OCI-LY7 (cell line): ENCODE measurements at regions not wholly inside any gene's neighbourhood (a gene's known extent, or its start where the extent isn't known, plus 50 kb on each side); places are given as distances from the start of the nearest gene placed in this dataset.

ENCODE experiments used
- BruUV-seq: library from RNA; stranded (reverse); fragments of 400-500 nt; replicated peaks from 2 replicates; lab custom pipeline; 2021; lab: Mats Ljungman, UMichigan
- CTCF ChIA-PET: fragments of 300-600 bp; sonication (Branson Sonifier 250); formaldehyde crosslinking; loops from one replicate; lab custom pipeline; 2022; ENCODE audit warnings: antibody characterized with exemption; ENCODE audit not compliant: unreplicated experiment; lab: Charles Lee
- POLR2A ChIA-PET: fragments of 300-600 bp; sonication (Branson Sonifier 250); formaldehyde crosslinking; loops from one replicate; lab custom pipeline; 2022; ENCODE audit warnings: antibody characterized with exemption; lab: Charles Lee
- DNase-seq: peaks from one replicate; pipeline ENCODE4 v3.0.0-alpha.2; 2015; ENCODE audit warnings: low spot score
- H2AFZ ChIP-seq: fragments of 200-600 bp; sonication (generic), shearing (Covaris generic); 2 replicates; pipeline ENCODE4 v1.6.1; 2014; ENCODE audit warnings: mild to moderate bottlenecking, antibody characterized with exemption, low read length, moderate library complexity
- H3K27ac ChIP-seq: fragments of 200-600 bp; sonication (generic); 2 replicates; pipeline ENCODE4 v1.5.1; 2014; ENCODE audit warnings: mixed run types, low read depth, mild to moderate bottlenecking, moderate library complexity, low read length, inconsistent platforms; ENCODE audit not compliant: poor library complexity, severe bottlenecking
- H3K36me3 ChIP-seq: fragments of 200-600 bp; sonication (generic); 2 replicates; pipeline ENCODE4 v1.6.1; 2014; ENCODE audit warnings: mild to moderate bottlenecking, antibody characterized with exemption, low read length, moderate library complexity, mixed read lengths; ENCODE audit not compliant: insufficient read depth
- H3K4me1 ChIP-seq: fragments of 200-600 bp; sonication (generic); 2 replicates; pipeline ENCODE4 v1.5.1; 2014; ENCODE audit warnings: mild to moderate bottlenecking, low read length; ENCODE audit not compliant: insufficient read depth, poor library complexity, severe bottlenecking
- H3K4me2 ChIP-seq: fragments of 200-600 bp; sonication (generic); 2 replicates; pipeline ENCODE4 v1.6.1; 2014; ENCODE audit warnings: mild to moderate bottlenecking, low read length
- H3K4me3 ChIP-seq: fragments of 200-600 bp; sonication (generic); 2 replicates; pipeline ENCODE4 v1.5.1; 2014; ENCODE audit warnings: mild to moderate bottlenecking, low read depth, low read length; ENCODE audit not compliant: poor library complexity, severe bottlenecking
- H3K79me2 ChIP-seq: fragments of 200-600 bp; sonication (generic); 2 replicates; pipeline ENCODE4 v1.6.1; 2016; ENCODE audit warnings: low read depth, mild to moderate bottlenecking, low read length, moderate library complexity, mixed read lengths; ENCODE audit not compliant: insufficient read depth
- H3K9me2 ChIP-seq: fragments of 200-600 bp; sonication (generic); 2 replicates; pipeline ENCODE4 v1.6.1; 2016; ENCODE audit warnings: mild to moderate bottlenecking, low read length, mixed read lengths; ENCODE audit not compliant: insufficient read depth
- H3K9me3 ChIP-seq: fragments of 200-600 bp; sonication (generic); 2 replicates; pipeline ENCODE4 v1.6.1; 2014; ENCODE audit warnings: mild to moderate bottlenecking, mixed run types, low read length, mixed read lengths
- H4K20me1 ChIP-seq: fragments of 200-600 bp; sonication (generic); 2 replicates; pipeline ENCODE4 v1.6.1; 2014; ENCODE audit warnings: mild to moderate bottlenecking, antibody characterized with exemption, low read length, moderate library complexity, mixed read lengths; ENCODE audit not compliant: insufficient read depth
- EZH2phosphoT487 ChIP-seq: fragments of 200-600 bp; sonication (generic); IDR thresholded peaks from 2 replicates; pipeline ENCODE4 v1.6.1; 2018; ENCODE audit warnings: low read depth, borderline replicate concordance, mild to moderate bottlenecking, mixed run types, antibody characterized with exemption, low read length, moderate library complexity, mixed read lengths
- intact Hi-C: fragments of 100-400 bp; cut with micrococcal nuclease; formaldehyde crosslinking; loops from one replicate; pipeline ENCODE4 v1.10.0; 2022; ENCODE audit not compliant: unreplicated experiment
- TF ChIP-seq, protein P1 (sequence below): fragments of 200-600 bp; sonication (generic); conservative IDR thresholded peaks from 2 replicates; pipeline ENCODE4 v1.5.1; 2014; ENCODE audit warnings: mild to moderate bottlenecking, antibody characterized with exemption, low read length, moderate library complexity, mixed read lengths

DNA sequence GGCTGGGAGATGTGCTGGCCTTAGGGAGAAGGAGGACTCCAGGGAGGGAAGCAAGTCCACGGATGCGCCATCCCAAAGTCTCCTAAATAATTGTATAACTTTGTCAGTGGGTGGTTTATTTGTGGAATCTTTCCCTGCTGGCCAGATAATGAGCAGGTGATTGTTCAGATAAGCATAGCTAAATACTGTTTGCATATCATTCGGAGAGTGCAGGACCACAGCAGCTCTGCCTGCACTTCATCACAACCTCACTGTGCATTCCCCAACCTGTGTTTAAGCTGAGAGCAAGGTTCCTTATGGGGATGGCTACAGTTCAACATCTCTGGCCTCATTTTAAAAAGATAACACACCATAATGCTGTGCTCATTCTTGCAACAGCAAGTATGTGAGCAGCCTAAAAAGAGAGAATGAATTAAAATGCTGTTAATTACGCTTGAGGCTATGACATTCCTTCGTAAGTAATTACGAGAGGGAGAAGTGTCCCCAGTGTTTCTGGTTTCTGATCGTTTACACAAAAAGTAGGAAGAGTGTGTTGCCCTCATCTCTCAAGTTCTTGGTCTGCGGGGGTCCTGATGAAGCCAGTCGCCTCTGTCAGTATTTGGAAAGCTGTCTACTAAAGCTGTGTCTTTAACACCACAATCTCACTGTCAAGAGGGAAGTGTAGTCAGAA is 272.0 kb upstream of the RORA start:
- no peaks in the 10 kb centered on the region for H3K4me1 ChIP-seq
- H3K36me3 ChIP-seq: no peaks in the 10 kb centered on the region
- ChIA-PET POLR2A (no interaction called here), CTCF (no interaction called here)
- H3K27ac ChIP-seq: no peak overlapping the region
- intact Hi-C loops: no loop called here
- H4K20me1 ChIP-seq: no peaks in the 10 kb centered on the region
- H3K79me2 ChIP-seq: no peaks in the 10 kb centered on the region
- no peak overlapping the region for H2AFZ ChIP-seq
- no peak for DNase-seq
- H3K9me2 ChIP-seq: no peaks in the 10 kb centered on the region
- no peak for TF ChIP-seq EZH2phosphoT487
- TF ChIP-seq, protein P1, sequence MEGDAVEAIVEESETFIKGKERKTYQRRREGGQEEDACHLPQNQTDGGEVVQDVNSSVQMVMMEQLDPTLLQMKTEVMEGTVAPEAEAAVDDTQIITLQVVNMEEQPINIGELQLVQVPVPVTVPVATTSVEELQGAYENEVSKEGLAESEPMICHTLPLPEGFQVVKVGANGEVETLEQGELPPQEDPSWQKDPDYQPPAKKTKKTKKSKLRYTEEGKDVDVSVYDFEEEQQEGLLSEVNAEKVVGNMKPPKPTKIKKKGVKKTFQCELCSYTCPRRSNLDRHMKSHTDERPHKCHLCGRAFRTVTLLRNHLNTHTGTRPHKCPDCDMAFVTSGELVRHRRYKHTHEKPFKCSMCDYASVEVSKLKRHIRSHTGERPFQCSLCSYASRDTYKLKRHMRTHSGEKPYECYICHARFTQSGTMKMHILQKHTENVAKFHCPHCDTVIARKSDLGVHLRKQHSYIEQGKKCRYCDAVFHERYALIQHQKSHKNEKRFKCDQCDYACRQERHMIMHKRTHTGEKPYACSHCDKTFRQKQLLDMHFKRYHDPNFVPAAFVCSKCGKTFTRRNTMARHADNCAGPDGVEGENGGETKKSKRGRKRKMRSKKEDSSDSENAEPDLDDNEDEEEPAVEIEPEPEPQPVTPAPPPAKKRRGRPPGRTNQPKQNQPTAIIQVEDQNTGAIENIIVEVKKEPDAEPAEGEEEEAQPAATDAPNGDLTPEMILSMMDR: no peak
- H3K9me3 ChIP-seq: no peaks in the 10 kb centered on the region
- no TSS peak for BruUV-seq
- H3K4me3 ChIP-seq: no peak overlapping the region
- H3K4me2 ChIP-seq: no peak overlapping the region

DNA sequence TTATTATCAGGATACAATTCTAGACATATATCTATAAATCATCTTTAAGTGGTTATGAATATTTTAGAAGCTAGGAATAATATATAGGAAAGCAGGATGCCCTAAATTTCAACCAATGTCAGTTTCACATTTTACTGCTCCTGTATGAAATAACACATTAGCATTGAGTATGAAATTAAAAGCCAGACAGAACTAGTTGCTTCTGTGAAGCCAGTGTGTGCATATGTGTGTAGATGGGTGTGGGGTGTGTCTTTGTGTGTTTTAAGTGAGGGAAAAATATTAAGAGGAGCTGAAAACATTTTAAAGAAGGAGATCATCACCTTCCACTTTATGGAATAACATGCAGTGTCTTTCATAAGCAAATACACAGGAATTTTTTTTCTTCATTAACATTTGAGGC is 271.4 kb upstream of the RORA start:
- ChIA-PET CTCF (no interaction called here), POLR2A (no interaction called here)
- Histone ChIP-seq H3K4me1 (no peaks in the 10 kb centered on the region), H4K20me1 (no peaks in the 10 kb centered on the region), H3K4me2 (no peak overlapping the region), H3K9me3 (no peaks in the 10 kb centered on the region), H3K79me2 (no peaks in the 10 kb centered on the region), H2AFZ (no peak overlapping the region), H3K9me2 (no peaks in the 10 kb centered on the region), H3K27ac (no peak overlapping the region), H3K4me3 (no peak overlapping the region), H3K36me3 (no peaks in the 10 kb centered on the region)
- no peak for DNase-seq
- TF ChIP-seq EZH2phosphoT487: no peak
- TF ChIP-seq, protein P1: no peak
- BruUV-seq: no TSS peak
- intact Hi-C loops: no loop called here

DNA sequence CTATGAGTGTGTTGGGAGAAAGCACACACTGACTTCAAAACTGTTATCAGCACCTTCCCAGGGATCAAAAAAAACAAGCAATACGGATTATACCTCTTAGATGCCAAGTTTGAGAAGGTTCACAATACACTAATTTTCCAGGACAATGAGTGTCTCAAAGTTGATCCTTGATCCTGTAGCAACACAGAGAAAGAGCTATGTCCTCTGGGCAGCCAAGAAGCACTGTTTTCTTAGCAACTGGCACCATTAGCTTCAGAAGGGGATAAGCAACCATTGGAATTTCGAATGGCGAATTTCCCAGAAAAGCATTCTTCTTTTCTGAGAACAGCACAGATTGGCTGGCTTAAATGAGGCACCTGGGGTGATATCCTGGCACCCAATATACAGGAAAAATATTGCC is 270.3 kb upstream of the RORA start:
- no peak for DNase-seq
- ChIA-PET CTCF (no interaction called here), POLR2A (no interaction called here)
- Histone ChIP-seq H3K4me1 (no peaks in the 10 kb centered on the region), H3K4me2 (no peak overlapping the region), H4K20me1 (no peaks in the 10 kb centered on the region), H3K79me2 (no peaks in the 10 kb centered on the region), H3K36me3 (no peaks in the 10 kb centered on the region), H3K9me3 (no peaks in the 10 kb centered on the region), H3K9me2 (no peaks in the 10 kb centered on the region), H3K4me3 (no peak overlapping the region), H3K27ac (no peak overlapping the region), H2AFZ (no peak overlapping the region)
- no peak for TF ChIP-seq EZH2phosphoT487
- TF ChIP-seq, protein P1: no peak
- no TSS peak for BruUV-seq
- intact Hi-C loops: no loop called here
